Heart right ventricle (tissue), 16 donors: ENCODE measurements at regions not wholly inside any gene's neighbourhood (a gene's known extent, or its start where the extent isn't known, plus 50 kb on each side); places are given as distances from the start of the nearest gene placed in this dataset.

Source experiments
- ATAC-seq, 8 donors: fragments of 200-7000 bp; cut with Tn5 transposase; one replicate each; pipeline ENCODE4 v1.9.1; 2020; ENCODE audit warnings: mild to moderate bottlenecking in 8 of 8, moderate library complexity in 8 of 8, moderate number of reproducible peaks in 1 of 8
- DNase-seq, 2 donors: peaks; one replicate each; pipeline ENCODE4 v3.0.0-alpha.2; 2020
- H3K27ac ChIP-seq, 10 donors: fragments of 200-600 bp; sonication (generic) in 2 of 10; one replicate each; pipeline versions ENCODE4 v1.5.0 to v1.8.0; 2020 to 2022; ENCODE audit warnings: mild to moderate bottlenecking in 3 of 10
- H3K27me3 ChIP-seq, 7 donors: fragments of 200-600 bp; one replicate each; pipeline ENCODE4 v1.8.0; 2021 to 2022; ENCODE audit warnings: mild to moderate bottlenecking in 2 of 7
- H3K36me3 ChIP-seq, 9 donors: fragments of 200-600 bp; sonication (generic) in 1 of 9; one replicate each; pipeline versions ENCODE4 v1.5.0 to v1.8.0; 2020 to 2022; ENCODE audit warnings: mild to moderate bottlenecking in 2 of 9
- H3K4me1 ChIP-seq, 9 donors: fragments of 200-600 bp; sonication (generic) in 1 of 9; one replicate each; pipeline versions ENCODE4 v1.5.0 to v1.8.0; 2020 to 2022; ENCODE audit warnings: mild to moderate bottlenecking in 4 of 9
- H3K4me3 ChIP-seq, 10 donors: fragments of 200-600 bp; sonication (generic) in 2 of 10; one replicate each; pipeline versions ENCODE4 v1.5.0 to v1.8.0; 2020 to 2022; ENCODE audit warnings: mild to moderate bottlenecking in 7 of 10, moderate library complexity in 2 of 10
- H3K9me3 ChIP-seq, 11 donors: fragments of 200-600 bp in 10 of 11; sonication (generic) in 2 of 11; one replicate each; pipeline versions ENCODE4 v1.5.0 to v1.8.0; 2013 to 2022; ENCODE audit warnings: mild to moderate bottlenecking in 2 of 11, control low read depth in 1 of 11, moderate library complexity in 1 of 11
- WGBS, 2 donors: extraction: QIAGEN DNeasy Blood & Tissue Kit; methylation state at CpG; one replicate each; pipeline ENCODE4 v1.1.7; 2013; ENCODE audit warnings: inconsistent platforms in 1 of 2; 5-methylcytosine and 5-hydroxymethylcytosine counted together
- intact Hi-C, 10 donors: fragments of 100-400 bp; cut with DNase I; formaldehyde crosslinking; loops; one replicate each; pipeline versions ENCODE4 v1.11.1 to v1.14.2; 2022
- TF ChIP-seq, protein P1 (sequence below), 9 donors: fragments of 200-600 bp; sonication (generic) in 2 of 9; IDR thresholded peaks; one replicate each; pipeline versions ENCODE4 v1.5.0 to v1.8.0; 2021 to 2022; ENCODE audit warnings: antibody characterized with exemption in 9 of 9, mild to moderate bottlenecking in 5 of 9, moderate library complexity in 1 of 9
- donor health status: Arrhythmogenic right ventricular cardiomyopathy.
- donor health status: ischemic (EF 13 %, LVEDD 7.1; RV severe dilation, severe dysfunction).
- donor health status: healthy with polysubstance abuse.
- donor health status: DM: no; HTN: yes; CAD: no.
- donor health status: DM: no; HTN: no; CAD: no.
- donor health status: ischemic (EF 25% LVEDD 6.9; RV normal size, moderate dysfunction).
- donor health status: ischemic (EF 25% LVEDD 5.7; RV mildly dilated, moderate dysfunction).
- donor health status: healthy.
- donor health status: DM: yes; HTN: yes; CAD: no.
- donor health status: Ischemic cardiomyopathy.
- donor health status: ischemic (EF 35%, LVEDD 5.7; RV mildly dilated, moderate dysfunction).
- donor health status: nonischemic (EF 11% LVEDD 7.7; RV severe dilation, severe dysfunction).
- donor health status: DM: yes; HTN: yes; CAD: no.
- donor health status: PGD.
- donor health status: ischemic (EF 29% LVEDD 5.4; RV normal size, mild dysfunction).
- donor health status: nonischemic (EF 23%, LVEDD 6.1; RV moderate dilation, normal function).

DNA sequence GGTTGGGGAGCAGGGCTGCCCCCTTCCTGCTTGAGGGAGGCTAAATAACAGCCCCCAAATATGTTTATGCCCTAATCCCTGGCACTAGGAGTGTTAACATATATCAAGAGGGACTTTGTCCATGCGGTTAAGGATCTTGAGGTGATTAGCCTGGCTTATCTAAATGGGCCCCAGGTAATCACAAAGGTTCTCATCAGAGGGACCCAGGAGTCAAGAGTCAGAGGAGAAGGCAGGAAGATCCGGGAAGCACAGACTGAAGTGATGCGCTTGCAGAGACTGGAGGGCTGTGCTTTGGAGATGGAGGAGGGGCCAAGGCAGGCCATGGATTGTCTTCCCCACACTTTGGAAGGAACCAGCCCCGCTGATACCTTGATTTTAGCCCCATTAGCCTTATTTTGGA, 86.4 kb downstream of the IER5 start:
- whole genome bisulfite sequencing, 2 donors: 82 to 85% methylated on average over 4 of the region's 4 CpGs

DNA sequence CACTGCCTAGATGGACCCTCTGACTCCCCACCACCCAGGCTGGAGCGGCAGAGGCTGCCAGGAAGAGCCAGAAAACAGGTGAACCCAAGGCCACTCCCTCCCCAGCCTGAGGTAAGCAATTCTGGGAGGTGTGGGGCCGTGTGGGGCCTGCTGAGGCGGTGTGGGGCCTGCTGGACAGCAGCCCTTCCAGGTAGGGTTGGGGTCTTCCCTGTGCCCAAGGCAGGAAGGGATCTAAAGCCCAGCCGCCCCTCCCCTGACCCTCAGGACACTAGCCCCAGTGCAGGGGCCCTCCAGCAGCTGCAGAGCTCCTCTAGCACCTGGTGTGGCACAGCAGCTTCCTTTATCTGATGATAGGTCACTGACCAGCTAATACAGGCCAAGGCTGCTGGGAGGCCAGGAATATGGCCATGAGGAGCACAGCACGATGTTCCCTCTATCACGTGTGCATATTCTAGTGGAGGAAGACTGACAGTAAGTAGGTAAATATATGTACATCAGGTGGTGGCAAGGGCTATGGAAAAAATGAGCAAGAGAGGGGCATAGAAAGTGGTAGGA, 86.9 kb downstream of the IER5 start:
- ATAC-seq: no peak
- Histone ChIP-seq H3K4me3 (no peak overlapping the region), H3K36me3 (no peaks in the 10 kb centered on the region), H3K9me3 (peaks cover 0 to 14% (median 0%) of the 10 kb centered on the region in 11 donors), H3K4me1 (peaks cover 0 to 22% (median 12%) of the 10 kb centered on the region in 9 donors), H3K27me3 (no peaks in the 10 kb centered on the region), H3K27ac (no peak overlapping the region)
- TF ChIP-seq, protein P1, sequence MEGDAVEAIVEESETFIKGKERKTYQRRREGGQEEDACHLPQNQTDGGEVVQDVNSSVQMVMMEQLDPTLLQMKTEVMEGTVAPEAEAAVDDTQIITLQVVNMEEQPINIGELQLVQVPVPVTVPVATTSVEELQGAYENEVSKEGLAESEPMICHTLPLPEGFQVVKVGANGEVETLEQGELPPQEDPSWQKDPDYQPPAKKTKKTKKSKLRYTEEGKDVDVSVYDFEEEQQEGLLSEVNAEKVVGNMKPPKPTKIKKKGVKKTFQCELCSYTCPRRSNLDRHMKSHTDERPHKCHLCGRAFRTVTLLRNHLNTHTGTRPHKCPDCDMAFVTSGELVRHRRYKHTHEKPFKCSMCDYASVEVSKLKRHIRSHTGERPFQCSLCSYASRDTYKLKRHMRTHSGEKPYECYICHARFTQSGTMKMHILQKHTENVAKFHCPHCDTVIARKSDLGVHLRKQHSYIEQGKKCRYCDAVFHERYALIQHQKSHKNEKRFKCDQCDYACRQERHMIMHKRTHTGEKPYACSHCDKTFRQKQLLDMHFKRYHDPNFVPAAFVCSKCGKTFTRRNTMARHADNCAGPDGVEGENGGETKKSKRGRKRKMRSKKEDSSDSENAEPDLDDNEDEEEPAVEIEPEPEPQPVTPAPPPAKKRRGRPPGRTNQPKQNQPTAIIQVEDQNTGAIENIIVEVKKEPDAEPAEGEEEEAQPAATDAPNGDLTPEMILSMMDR (IDR thresholded peaks at IDR 0.05): no peak
- 80 to 82% methylated on average over 6 of the region's 6 CpGs for WGBS, 2 donors
- intact Hi-C loops: no loop called here
- no peak for DNase-seq

More for the DNA sequence above, 86.4 kb downstream of the IER5 start:
- Histone ChIP-seq H3K4me1 (peaks cover 0 to 16% (median 7%) of the 10 kb centered on the region in 9 donors), H3K27ac (no peak overlapping the region), H3K27me3 (no peaks in the 10 kb centered on the region), H3K4me3 (no peak overlapping the region), H3K9me3 (peaks cover 0 to 14% (median 0%) of the 10 kb centered on the region in 11 donors), H3K36me3 (no peaks in the 10 kb centered on the region)
- DNase-seq (no peak), ATAC-seq (no peak)
- TF ChIP-seq, protein P1 (IDR thresholded peaks at IDR 0.05): no peak
- intact Hi-C loops: no loop called here

DNA sequence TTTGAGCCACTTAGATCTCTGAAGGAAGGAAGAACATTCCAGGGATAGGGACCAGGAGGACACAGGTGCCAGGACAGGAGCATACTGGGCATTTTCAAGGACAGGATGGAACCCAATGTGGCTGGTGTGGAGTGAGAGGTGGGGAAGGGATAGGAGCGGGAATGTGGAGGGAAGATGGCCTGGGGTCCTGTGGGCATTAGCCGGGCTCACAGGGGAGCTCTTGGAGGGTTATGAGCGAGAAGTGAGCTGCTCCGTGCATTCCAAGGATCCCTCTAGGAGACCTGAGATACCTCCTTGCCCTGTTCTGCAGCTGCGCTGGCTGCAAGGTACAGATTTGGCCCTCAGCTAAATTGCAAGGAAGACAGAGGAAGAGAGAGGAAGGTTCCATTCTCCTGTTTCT, 87.5 kb downstream of the IER5 start:
- peaks cover 0 to 14% (median 0%) of the 10 kb centered on the region in 11 donors for H3K9me3 ChIP-seq
- H3K27ac ChIP-seq: no peak overlapping the region
- WGBS, 2 donors: 91 to 99% methylated on average over 5 of the region's 5 CpGs
- no peak for DNase-seq
- no peak for ATAC-seq
- H3K4me3 ChIP-seq: no peak overlapping the region
- TF ChIP-seq, protein P1 (IDR thresholded peaks at IDR 0.05): no peak
- H3K36me3 ChIP-seq: no peaks in the 10 kb centered on the region
- no peaks in the 10 kb centered on the region for H3K27me3 ChIP-seq
- intact Hi-C loops: no loop called here
- H3K4me1 ChIP-seq: peaks cover 0 to 26% (median 17%) of the 10 kb centered on the region in 9 donors

DNA sequence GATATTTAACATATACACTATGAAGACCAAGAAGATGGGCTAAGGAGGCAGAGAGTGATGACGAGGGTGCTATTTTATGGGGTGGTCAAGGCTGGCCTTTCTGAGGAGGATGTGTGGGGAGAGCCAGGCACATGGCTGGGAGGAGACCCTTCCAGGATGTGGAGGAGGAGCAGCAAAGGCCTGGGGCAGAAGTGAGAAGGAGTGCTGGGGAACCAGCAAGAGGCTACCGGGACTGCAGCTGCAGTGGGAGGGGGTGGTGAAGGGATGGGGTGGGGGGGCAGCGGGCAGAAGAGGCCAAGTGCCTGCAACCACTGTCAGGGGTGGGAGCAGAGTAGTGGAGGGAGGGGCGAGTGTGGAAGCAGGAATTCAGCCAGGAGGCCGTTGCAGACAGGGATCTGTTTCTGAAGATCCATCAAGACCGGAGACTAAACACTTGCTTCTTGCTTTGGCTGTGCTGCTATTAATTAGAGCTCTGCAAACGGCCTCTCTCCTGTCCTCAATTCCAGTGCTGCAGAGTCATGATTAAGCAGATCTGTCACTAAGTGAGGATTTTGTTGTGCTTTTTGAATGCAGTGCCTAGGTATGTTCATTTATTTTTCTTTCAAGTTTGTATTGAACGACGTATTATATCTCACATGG, 89.9 kb downstream of the IER5 start:
- ATAC-seq (no peak), DNase-seq (no peak)
- intact Hi-C loops: no loop called here
- Histone ChIP-seq H3K9me3 (peaks cover 0 to 2% (median 0%) of the 10 kb centered on the region in 11 donors), H3K36me3 (no peaks in the 10 kb centered on the region), H3K4me3 (no peak overlapping the region), H3K27me3 (peaks cover 0 to 6% (median 0%) of the 10 kb centered on the region in 7 donors), H3K27ac (no peak overlapping the region), H3K4me1 (peaks cover 0 to 46% (median 17%) of the 10 kb centered on the region in 9 donors)
- WGBS, 2 donors: 45 to 57% methylated on average over 9 of the region's 9 CpGs
- TF ChIP-seq, protein P1 (IDR thresholded peaks at IDR 0.05): no peak
